ENCODE measurements at regions not wholly inside any gene's neighbourhood (a gene's known extent, or its start where the extent isn't known, plus 50 kb on each side); places are given as distances from the start of the nearest gene placed in this dataset.

GRCh38 chr7:69205581-69205980, 392.7 kb upstream of the AUTS2 start:
- Histone ChIP-seq H3K36me3 (ENCODE audit: control insufficient read depth, insufficient read depth, low read length) (no peaks in the 10 kb centered on the region), H3K9me3 (ENCODE audit: control insufficient read depth, low read length) (no peaks in the 10 kb centered on the region), H3K4me1 (no peaks in the 10 kb centered on the region), H3K79me2 (no peaks in the 10 kb centered on the region), H3K27ac (no peak overlapping the region), H3K27me3 (ENCODE audit: control insufficient read depth, insufficient read depth, low read length) (no peaks in the 10 kb centered on the region), H3K4me3 (ENCODE audit: low read depth, low read length) (no peak overlapping the region), H3K4me2 (ENCODE audit: low read length) (no peak overlapping the region), H2AFZ (no peak overlapping the region), H3K9ac (no peak overlapping the region)
- TF ChIP-seq, protein P1, sequence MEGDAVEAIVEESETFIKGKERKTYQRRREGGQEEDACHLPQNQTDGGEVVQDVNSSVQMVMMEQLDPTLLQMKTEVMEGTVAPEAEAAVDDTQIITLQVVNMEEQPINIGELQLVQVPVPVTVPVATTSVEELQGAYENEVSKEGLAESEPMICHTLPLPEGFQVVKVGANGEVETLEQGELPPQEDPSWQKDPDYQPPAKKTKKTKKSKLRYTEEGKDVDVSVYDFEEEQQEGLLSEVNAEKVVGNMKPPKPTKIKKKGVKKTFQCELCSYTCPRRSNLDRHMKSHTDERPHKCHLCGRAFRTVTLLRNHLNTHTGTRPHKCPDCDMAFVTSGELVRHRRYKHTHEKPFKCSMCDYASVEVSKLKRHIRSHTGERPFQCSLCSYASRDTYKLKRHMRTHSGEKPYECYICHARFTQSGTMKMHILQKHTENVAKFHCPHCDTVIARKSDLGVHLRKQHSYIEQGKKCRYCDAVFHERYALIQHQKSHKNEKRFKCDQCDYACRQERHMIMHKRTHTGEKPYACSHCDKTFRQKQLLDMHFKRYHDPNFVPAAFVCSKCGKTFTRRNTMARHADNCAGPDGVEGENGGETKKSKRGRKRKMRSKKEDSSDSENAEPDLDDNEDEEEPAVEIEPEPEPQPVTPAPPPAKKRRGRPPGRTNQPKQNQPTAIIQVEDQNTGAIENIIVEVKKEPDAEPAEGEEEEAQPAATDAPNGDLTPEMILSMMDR (IDR thresholded peaks at IDR 0.05), result no peak

DNA sequence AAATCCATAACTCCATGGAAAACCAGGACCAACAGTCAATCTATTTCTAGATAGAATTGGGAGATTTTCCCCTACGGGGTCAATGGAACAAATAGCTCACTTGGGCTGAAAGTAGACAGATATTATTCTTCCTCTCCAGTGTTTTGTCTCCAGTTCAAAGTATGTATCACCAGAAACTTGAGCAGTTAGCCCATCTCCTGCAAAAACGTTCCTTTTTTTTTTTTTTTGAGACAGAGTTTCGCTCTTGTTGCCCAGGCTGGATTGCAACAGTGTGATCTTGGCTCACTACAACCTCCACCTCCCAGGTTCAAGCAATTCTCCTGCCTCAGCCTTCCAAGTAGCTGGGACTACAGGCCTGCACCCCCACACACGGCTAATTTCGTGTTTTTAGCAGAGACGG, 390.0 kb upstream of the AUTS2 start:
- Histone ChIP-seq H3K36me3 (ENCODE audit: control insufficient read depth, insufficient read depth, low read length) (no peaks in the 10 kb centered on the region), H3K4me1 (no peaks in the 10 kb centered on the region), H3K27me3 (ENCODE audit: control insufficient read depth, insufficient read depth, low read length) (no peaks in the 10 kb centered on the region), H3K4me2 (ENCODE audit: low read length) (no peak overlapping the region), H3K4me3 (ENCODE audit: low read depth, low read length) (no peak overlapping the region), H2AFZ (no peak overlapping the region), H3K9me3 (ENCODE audit: control insufficient read depth, low read length) (no peaks in the 10 kb centered on the region), H3K9ac (no peak overlapping the region), H3K27ac (no peak overlapping the region), H3K79me2 (no peaks in the 10 kb centered on the region)
- TF ChIP-seq, protein P1 (IDR thresholded peaks at IDR 0.05), result no peak

- Histone ChIP-seq H3K79me2 (no peaks in the 10 kb centered on the region), H3K27me3 (ENCODE audit: control insufficient read depth, insufficient read depth, low read length) (no peaks in the 10 kb centered on the region), H3K9ac (no peak overlapping the region), H3K4me3 (ENCODE audit: low read depth, low read length) (no peak overlapping the region), H3K27ac (no peak overlapping the region), H3K36me3 (ENCODE audit: control insufficient read depth, insufficient read depth, low read length) (no peaks in the 10 kb centered on the region), H3K4me2 (ENCODE audit: low read length) (no peak overlapping the region), H3K9me3 (ENCODE audit: control insufficient read depth, low read length) (no peaks in the 10 kb centered on the region), H2AFZ (no peak overlapping the region), H3K4me1 (no peaks in the 10 kb centered on the region)
- TF ChIP-seq, protein P1 (IDR thresholded peaks at IDR 0.05), result no peak
Observed at GRCh38 chr7:69208848-69209247, 389.4 kb upstream of the AUTS2 start.

GRCh38 chr7:69211336-69211735, 386.9 kb upstream of the AUTS2 start:
- H3K4me3 ChIP-seq (ENCODE audit: low read depth, low read length), result no peak overlapping the region
- no peak overlapping the region for H3K4me2 ChIP-seq (ENCODE audit: low read length)
- H3K4me1 ChIP-seq, result no peaks in the 10 kb centered on the region
- H2AFZ ChIP-seq, result no peak overlapping the region
- no peak overlapping the region for H3K9ac ChIP-seq
- no peak overlapping the region for H3K27ac ChIP-seq
- H3K36me3 ChIP-seq (ENCODE audit: control insufficient read depth, insufficient read depth, low read length), result no peaks in the 10 kb centered on the region
- TF ChIP-seq, protein P1 (IDR thresholded peaks at IDR 0.05), result no peak
- H3K79me2 ChIP-seq, result no peaks in the 10 kb centered on the region
- H3K9me3 ChIP-seq (ENCODE audit: control insufficient read depth, low read length), result no peaks in the 10 kb centered on the region
- H3K27me3 ChIP-seq (ENCODE audit: control insufficient read depth, insufficient read depth, low read length), result no peaks in the 10 kb centered on the region

GRCh38 chr7:69211739-69212138, 386.5 kb upstream of the AUTS2 start:
- Histone ChIP-seq H3K9ac (no peak overlapping the region), H3K79me2 (no peaks in the 10 kb centered on the region), H3K4me3 (ENCODE audit: low read depth, low read length) (no peak overlapping the region)

More at GRCh38 chr7:69211739-69212138, 386.5 kb upstream of the AUTS2 start:
- Histone ChIP-seq H3K27ac (no peak overlapping the region), H3K4me2 (ENCODE audit: low read length) (no peak overlapping the region), H2AFZ (no peak overlapping the region), H3K9me3 (ENCODE audit: control insufficient read depth, low read length) (no peaks in the 10 kb centered on the region), H3K27me3 (ENCODE audit: control insufficient read depth, insufficient read depth, low read length) (no peaks in the 10 kb centered on the region), H3K36me3 (ENCODE audit: control insufficient read depth, insufficient read depth, low read length) (no peaks in the 10 kb centered on the region), H3K4me1 (no peaks in the 10 kb centered on the region)
- TF ChIP-seq, protein P1 (IDR thresholded peaks at IDR 0.05), result no peak
